Stimulated activated CD8-positive, alpha-beta memory T cell treated with anti-CD3 and anti-CD28 coated beads, Interleukin-12 subunit alpha, Interleukin-12 subunit beta, amount 100 ng/mL, for 1 hour (primary cell): ENCODE measurements at regions not wholly inside any gene's neighbourhood (a gene's known extent, or its start where the extent isn't known, plus 50 kb on each side); places are given as distances from the start of the nearest gene placed in this dataset.

ENCODE experiments used
- DNase-seq: peaks from one replicate; pipeline ENCODE4 v3.0.0-alpha.2; 2020; ENCODE audit warnings: low read depth

GRCh38 chr7:145265180-145265579 lies 429.3 kb upstream of the TPK1 start:
- DNase-seq, result no peak

GRCh38 chr7:145263886-145264285 lies 428.0 kb upstream of the TPK1 start:
- DNase-seq, result no peak

- DNase-seq, result no peak
These were observed 416.2 kb upstream of the TPK1 start for GRCh38 chr7:145252031-145252430.

GRCh38 chr7:145224775-145225174 lies 388.9 kb upstream of the TPK1 start:
- DNase-seq, result no peak

- DNase-seq, result no peak
These were observed 383.6 kb upstream of the TPK1 start for GRCh38 chr7:145219461-145219860.

GRCh38 chr7:145216866-145217265 lies 381.0 kb upstream of the TPK1 start:
- DNase-seq, result no peak

GRCh38 chr7:145212050-145212449 lies 376.2 kb upstream of the TPK1 start:
- no peak for DNase-seq

GRCh38 chr7:145211211-145211610 lies 375.4 kb upstream of the TPK1 start:
- DNase-seq, result no peak

GRCh38 chr7:145193951-145194350 lies 358.1 kb upstream of the TPK1 start:
- no peak for DNase-seq

- no peak for DNase-seq
These were observed 349.1 kb upstream of the TPK1 start for GRCh38 chr7:145184956-145185355.

GRCh38 chr7:145183069-145183468 lies 347.2 kb upstream of the TPK1 start:
- DNase-seq, result no peak

- DNase-seq, result no peak
These were observed 339.5 kb upstream of the TPK1 start for GRCh38 chr7:145175366-145175765.

GRCh38 chr7:145169908-145170307 lies 334.1 kb upstream of the TPK1 start:
- DNase-seq, result no peak

- DNase-seq, result no peak
These were observed 333.0 kb upstream of the TPK1 start for GRCh38 chr7:145168879-145169278.

GRCh38 chr7:145168427-145168826 lies 332.6 kb upstream of the TPK1 start:
- DNase-seq, result no peak

GRCh38 chr7:145156834-145157233 lies 321.0 kb upstream of the TPK1 start:
- DNase-seq, result no peak

- DNase-seq, result no peak
These were observed 316.7 kb upstream of the TPK1 start for GRCh38 chr7:145152589-145152988.

- DNase-seq, result no peak
These were observed 315.8 kb upstream of the TPK1 start for GRCh38 chr7:145151676-145152075.

- no peak for DNase-seq
These were observed 312.0 kb upstream of the TPK1 start for GRCh38 chr7:145147865-145148264.

- no peak for DNase-seq
These were observed 307.8 kb upstream of the TPK1 start for GRCh38 chr7:145143685-145144084.

GRCh38 chr7:145134377-145134776 lies 298.5 kb upstream of the TPK1 start:
- no peak for DNase-seq

GRCh38 chr7:145123502-145123901 lies 287.6 kb upstream of the TPK1 start:
- DNase-seq, result no peak

- no peak for DNase-seq
These were observed 270.1 kb upstream of the TPK1 start for GRCh38 chr7:145106001-145106400.

GRCh38 chr7:145105561-145105960 lies 269.7 kb upstream of the TPK1 start:
- no peak for DNase-seq

GRCh38 chr7:145104400-145104799 lies 268.5 kb upstream of the TPK1 start:
- no peak for DNase-seq
